GM10266 (cell line): ENCODE measurements at regions not wholly inside any gene's neighbourhood (a gene's known extent, or its start where the extent isn't known, plus 50 kb on each side); places are given as distances from the start of the nearest gene placed in this dataset.
"Not testable (repeated sequence)": the region's sequence is repeated elsewhere in the genome, so short reads cannot be mapped to it uniquely, and the experiment has no call there.

Experiments
- DNase-seq: peaks from one replicate; pipeline ENCODE4 v3.0.0; 2012; ENCODE audit errors: extremely low spot score
- TF ChIP-seq, protein P1 (sequence below): IDR thresholded peaks from 2 replicates; pipeline ENCODE4 v1.5.1; 2012; ENCODE audit warnings: mild to moderate bottlenecking, low read depth; ENCODE audit not compliant: control insufficient read depth, insufficient read depth; ENCODE audit errors: missing control alignments

DNA sequence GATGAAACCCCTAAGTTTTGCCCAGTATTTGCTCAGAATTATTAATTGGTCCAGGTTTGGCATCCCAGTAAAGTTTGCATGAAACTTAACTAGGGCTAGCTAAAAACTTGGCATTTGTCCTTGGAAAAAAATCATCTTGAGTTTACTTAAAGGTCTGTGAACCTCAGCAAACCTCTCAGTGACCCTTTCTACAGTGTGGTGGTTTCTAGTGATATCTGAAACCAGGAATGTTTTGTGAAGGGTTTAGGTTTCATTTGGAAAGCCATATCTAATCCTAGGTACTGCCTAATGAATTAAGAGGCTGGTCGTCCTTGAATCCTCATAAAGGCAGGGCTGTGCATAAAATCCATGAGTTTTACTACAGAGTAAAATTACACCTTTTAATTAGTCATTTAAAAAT, 218.5 kb upstream of the ANKRD50 start:
- DNase-seq: no peak
- TF ChIP-seq, protein P1, sequence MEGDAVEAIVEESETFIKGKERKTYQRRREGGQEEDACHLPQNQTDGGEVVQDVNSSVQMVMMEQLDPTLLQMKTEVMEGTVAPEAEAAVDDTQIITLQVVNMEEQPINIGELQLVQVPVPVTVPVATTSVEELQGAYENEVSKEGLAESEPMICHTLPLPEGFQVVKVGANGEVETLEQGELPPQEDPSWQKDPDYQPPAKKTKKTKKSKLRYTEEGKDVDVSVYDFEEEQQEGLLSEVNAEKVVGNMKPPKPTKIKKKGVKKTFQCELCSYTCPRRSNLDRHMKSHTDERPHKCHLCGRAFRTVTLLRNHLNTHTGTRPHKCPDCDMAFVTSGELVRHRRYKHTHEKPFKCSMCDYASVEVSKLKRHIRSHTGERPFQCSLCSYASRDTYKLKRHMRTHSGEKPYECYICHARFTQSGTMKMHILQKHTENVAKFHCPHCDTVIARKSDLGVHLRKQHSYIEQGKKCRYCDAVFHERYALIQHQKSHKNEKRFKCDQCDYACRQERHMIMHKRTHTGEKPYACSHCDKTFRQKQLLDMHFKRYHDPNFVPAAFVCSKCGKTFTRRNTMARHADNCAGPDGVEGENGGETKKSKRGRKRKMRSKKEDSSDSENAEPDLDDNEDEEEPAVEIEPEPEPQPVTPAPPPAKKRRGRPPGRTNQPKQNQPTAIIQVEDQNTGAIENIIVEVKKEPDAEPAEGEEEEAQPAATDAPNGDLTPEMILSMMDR: no peak

DNA sequence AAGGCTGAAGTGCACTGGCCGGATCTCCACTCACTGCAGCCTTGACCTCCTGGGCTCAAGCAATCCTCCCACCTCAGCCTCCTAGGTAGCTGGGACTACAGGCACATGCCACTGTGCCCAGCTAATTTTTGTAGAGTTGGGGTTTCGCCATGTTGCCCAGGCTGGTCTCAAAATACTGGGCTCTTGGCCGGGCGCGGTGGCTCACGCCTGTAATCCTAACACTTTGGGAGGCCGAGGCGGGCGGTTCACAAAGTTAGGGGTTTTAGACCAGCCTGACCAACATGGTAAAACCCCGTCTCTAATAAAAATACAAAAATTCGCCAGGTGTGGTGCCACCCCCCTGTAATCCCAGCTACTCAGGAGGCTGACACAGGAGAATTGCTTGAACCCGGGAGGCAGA, 210.2 kb upstream of the ANKRD50 start:
- not testable (repeated sequence) for DNase-seq

DNA sequence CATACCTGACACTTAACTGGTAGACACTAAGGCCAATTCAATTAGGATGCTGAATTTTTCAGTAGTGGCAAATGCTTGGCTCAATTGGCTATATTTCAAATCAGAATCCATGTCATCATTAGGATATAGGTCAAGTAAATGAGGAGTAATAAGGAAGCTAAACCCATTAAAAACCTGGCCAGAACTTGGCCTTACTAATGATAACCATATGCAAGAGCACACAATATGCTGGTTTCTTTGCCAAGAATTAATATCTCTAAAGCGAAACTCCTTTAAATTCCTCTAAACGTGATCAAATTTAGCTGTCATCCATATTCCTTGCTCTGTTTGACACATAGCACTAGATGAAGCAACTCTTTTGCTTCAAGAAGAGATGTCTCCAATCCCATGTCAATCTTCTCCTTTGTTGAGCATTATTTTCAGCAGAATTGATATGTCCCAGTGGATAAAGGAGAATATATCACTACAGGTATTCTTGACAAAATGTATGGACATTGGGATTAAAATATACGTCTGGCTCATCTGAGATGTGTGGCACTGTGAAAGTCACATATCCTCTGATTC, 206.1 kb upstream of the ANKRD50 start:
- DNase-seq: no peak
- TF ChIP-seq, protein P1: no peak

DNA sequence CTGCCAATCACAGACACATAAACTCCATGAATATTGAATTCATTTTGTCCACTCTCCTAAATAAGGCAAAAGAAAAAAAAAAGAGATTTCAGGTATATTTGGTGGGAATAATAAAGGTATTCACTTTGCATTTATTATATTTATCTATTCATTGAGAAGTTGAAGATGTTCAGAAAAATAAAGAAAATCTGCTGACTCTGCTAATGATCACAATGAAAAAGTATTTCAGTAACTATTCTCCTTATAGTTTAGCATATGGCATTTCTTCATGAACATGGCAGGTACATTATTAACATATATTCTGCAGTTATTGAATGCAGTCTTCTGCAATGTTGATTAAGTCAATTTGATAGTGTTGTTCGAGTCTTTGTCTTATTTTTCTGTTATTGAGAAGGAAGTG, 202.5 kb upstream of the ANKRD50 start:
- TF ChIP-seq, protein P1: no peak
- no peak for DNase-seq

DNA sequence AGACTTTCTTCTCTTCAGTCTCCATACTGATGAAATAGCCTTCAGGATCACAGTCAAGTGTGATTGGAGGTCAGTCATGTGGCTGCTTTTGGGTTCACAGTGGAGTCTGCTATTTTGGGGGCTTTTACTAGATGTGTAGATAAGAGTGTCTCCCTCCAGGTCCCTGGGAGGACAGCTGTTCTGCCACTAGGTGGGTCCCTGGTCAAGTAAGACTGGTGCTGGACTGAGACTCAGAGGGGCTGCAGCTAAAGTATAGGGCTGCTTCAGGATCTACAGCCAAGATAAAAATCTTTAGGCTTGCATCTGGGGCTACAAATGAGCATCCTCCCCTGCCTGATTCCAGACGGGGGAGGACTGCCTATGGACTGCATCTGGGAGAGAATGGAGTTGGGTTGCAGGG, 200.7 kb upstream of the ANKRD50 start:
- TF ChIP-seq, protein P1: no peak
- DNase-seq: no peak

DNA sequence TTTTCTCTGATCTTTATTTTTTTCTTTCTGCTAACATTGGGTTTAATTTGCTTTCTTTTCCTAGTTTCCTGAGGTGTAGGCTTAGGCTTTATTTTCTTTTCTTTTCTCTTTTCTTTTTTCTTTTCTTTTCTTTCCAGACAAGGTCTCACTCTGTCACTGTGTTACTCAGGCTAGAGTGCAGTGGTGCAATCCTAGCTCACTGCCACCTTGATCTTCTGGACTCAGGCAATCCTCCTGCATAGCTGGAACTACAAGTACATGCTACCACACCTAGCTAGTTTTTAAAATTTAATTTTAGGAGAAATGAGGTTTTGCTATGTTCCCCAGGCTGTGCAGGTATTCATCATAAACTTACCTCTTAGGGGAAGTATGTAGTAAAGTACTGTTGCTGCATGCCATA, 197.8 kb upstream of the ANKRD50 start:
- DNase-seq: no peak
- TF ChIP-seq, protein P1: no peak

DNA sequence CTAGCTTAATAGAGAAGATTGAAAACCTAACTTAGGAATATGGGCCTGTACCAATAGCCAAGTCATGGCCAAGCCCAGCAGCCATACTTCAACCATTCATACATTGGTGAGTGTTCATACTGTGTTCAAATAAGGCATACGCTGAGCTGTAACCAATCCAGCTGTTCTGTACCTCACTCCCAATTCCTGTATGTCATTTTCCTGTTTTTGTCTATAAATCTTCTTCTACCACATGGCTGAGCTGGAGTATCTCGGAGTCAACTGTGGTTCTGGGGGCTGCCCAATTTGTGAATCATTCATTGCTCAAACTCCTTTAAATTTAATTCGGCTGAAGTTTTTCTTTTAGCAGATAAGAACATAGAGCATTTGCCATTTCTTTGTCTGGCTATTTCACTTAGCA, 195.3 kb upstream of the ANKRD50 start:
- TF ChIP-seq, protein P1: no peak
- DNase-seq: no peak

DNA sequence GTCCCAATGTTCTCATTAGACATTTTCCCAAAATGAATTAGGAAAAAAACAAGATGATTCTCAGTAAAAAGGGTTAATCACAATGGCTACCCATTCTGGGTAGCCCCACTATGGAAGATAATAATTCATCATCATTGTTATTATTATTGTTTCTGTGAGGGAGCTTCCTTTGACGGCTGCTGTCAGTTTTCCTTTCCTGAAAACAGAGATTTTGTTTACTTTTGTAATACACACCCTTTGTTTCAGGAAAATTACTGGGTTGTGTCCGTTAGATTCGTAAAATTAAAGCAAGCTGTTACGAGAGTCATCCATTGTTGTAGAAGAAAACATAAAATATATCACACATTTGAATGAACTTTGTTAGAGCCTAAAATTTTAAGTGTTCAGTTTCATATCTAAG, 192.9 kb upstream of the ANKRD50 start:
- no peak for DNase-seq
- TF ChIP-seq, protein P1: no peak
